GM21447 (cell line): ENCODE measurements at regions not wholly inside any gene's neighbourhood (a gene's known extent, or its start where the extent isn't known, plus 50 kb on each side); places are given as distances from the start of the nearest gene placed in this dataset.

Source experiments
- ATAC-seq: cut with Tn5 transposase; IDR thresholded peaks from one replicate; pipeline ENCODE4 v1.9.1; 2021; ENCODE audit not compliant: unreplicated experiment

GRCh38 chr2:129464631-129465030, 514.8 kb upstream of the RAB6C start:
- no peak for ATAC-seq

GRCh38 chr2:129465045-129465444, 514.4 kb upstream of the RAB6C start:
- ATAC-seq: no peak

DNA sequence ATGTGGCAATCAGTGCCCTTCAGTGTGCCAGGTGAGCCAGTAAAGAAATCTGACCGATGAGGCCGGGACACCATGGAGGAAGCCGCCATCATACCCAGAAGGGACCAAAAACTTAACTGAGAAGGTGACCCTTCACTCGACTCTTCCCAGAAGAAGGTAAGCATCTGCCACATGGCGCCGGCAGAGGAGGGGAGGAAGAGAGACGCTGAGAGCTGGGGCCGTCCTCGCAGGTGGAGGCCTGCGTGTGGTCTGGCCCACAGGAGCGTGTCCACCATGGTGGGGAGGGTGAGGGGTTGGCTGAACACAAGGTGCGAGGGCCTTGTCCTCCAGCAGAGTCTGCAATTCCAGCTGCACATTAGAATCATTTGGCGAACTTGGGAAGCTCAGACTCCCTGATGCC, 513.1 kb upstream of the RAB6C start:
- no peak for ATAC-seq

GRCh38 chr2:129467012-129467779, 512.3 kb upstream of the RAB6C start:
- ATAC-seq: no peak

GRCh38 chr2:129467941-129468340, 511.5 kb upstream of the RAB6C start:
- ATAC-seq: no peak

GRCh38 chr2:129468879-129469278, 510.6 kb upstream of the RAB6C start:
- ATAC-seq: no peak

GRCh38 chr2:129469389-129469788, 510.1 kb upstream of the RAB6C start:
- ATAC-seq: no peak

DNA sequence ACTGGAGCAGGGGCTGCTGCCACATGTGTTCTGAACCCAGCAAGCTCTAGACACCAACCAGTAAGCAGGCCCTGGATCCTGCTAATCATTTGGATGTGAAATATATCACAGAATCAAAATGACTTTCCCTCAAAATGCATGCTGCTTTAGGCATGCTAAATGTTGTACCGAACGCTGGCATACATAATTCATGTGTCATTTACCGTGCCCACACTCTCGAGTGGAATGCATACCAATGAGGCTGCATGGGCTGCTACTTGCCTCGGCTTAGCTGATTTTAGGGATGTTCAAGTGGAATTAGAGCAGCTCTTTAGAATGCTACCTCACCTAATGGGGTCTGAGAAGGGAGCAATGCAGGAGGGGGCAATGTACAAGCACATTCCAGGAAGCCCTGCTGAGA, 509.6 kb upstream of the RAB6C start:
- no peak for ATAC-seq

GRCh38 chr2:129478902-129479517, 500.5 kb upstream of the RAB6C start:
- ATAC-seq: no peak

- ATAC-seq: no peak
Observed at GRCh38 chr2:129479892-129480291, 499.6 kb upstream of the RAB6C start.

DNA sequence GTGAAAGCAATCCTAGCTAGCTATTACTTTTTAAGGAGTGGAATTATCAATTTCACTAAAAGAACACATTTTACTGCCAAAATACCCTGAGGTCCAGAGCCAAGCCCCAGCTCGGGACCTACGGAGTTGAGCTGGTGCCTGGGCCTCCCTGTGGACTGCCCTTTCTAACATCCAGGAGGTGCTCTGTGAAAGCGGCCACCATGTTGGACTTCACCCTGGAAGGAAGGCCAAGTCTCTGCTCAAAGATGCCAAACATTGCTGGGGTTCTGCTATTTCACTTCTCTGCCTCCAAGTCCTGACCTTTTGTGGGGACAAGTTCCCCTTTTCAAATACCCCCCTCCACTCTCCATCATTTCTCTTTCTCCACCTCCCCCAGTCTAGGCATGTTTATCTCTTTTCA, 498.7 kb upstream of the RAB6C start:
- no peak for ATAC-seq

- no peak for ATAC-seq
Observed at GRCh38 chr2:129481306-129482219, 497.9 kb upstream of the RAB6C start.

DNA sequence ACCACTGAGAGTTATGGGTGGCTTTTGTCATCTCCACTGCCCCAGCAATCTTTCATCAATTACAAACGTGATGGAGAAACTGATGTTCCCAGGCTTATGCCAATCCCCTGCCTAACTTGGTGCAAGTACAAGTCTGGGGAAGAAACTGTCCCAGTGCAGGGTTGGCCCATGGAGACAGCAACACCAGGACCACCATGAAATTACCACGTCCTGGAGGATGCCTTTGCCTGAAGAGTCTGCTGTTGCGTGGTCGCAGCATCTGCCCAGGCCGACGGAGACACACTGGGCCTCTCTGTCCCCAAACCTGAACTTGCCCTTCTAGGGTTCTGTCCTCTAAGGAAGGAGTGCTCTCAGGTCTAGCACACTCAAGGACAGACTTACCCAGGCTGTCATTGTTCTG, 496.8 kb upstream of the RAB6C start:
- ATAC-seq: no peak

- peak; percentile 94 for ATAC-seq
Observed at GRCh38 chr2:129483366-129483765, 496.1 kb upstream of the RAB6C start.

DNA sequence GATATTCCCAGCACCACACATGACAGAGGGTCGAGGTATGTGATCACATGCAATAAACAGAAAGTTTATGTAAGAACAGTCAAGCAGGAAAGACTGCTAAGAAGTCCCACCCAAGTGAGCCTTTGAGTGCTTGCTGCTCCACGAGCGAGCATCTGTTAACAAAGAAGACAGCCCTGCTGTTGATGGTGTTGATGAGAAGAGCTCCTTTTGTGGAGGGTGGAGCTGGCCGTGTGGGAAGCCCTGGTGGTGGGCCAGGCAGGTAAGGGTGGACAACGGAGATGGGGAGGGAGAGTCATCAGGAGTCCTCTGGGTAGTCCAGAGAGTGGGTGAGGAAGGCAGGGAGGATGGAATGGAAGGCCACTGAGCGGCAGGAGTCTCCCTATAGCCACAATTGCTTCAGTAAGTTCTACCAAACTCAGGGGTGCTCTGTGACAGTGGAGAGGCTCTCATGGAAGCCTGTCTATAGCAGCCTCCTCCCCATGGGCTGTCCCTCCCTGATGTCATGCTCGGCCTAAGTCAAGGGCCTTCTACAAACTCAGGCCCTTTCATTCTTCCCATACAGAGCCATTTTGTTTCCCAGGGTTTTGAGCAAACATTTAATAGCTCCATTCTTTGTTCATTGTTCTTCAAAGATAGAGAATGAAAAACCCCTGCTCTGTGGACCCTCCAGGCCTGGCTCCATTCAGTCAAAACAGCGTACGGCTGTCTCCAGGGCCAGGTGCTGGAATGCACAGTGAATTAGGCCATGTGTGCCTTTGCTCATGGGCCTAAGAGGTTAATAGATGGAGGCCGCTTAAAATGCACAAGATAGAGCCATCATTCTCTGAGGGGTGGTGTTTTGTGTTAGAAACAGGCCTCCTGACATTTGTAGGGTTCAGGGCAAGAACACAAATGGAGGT, 494.2 kb upstream of the RAB6C start:
- no peak for ATAC-seq

DNA sequence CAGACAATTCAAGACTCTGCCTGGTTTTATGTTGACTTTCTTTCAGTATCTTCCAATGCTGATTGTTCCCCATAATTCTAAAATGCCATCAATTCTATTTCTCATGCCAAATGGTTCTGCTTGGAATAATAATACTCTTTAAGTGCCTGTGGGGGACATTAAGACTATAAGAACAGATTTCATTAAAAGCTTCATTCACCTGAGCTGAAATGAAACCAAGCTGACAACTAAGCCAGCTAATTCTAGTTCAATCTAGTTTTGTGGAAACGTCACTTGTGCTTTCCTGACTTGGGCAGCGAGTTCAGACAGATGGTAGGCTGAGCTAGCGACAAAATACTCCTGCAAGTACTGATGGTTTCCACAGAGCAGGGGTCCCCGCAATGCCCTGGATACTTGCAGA, 491.1 kb upstream of the RAB6C start:
- no peak for ATAC-seq

DNA sequence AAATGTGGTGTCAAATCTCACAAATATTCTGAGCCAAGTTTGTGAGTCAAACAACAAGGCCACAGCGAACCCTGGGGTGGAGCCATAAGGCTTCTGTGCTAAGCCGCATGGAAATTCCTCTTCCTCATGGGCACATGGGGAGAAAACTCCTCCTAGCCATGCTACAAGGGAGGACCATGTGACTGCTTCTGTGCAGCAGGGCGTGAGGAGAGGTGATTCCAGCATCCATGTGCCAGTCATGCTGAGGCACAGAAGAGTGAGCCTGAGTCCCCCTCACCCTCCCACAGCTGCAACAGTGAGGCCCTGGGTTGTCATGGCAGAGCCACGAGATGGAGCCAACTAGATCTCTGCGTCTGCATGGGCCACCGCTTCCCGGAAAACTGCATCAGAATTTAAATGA, 488.8 kb upstream of the RAB6C start:
- no peak for ATAC-seq

DNA sequence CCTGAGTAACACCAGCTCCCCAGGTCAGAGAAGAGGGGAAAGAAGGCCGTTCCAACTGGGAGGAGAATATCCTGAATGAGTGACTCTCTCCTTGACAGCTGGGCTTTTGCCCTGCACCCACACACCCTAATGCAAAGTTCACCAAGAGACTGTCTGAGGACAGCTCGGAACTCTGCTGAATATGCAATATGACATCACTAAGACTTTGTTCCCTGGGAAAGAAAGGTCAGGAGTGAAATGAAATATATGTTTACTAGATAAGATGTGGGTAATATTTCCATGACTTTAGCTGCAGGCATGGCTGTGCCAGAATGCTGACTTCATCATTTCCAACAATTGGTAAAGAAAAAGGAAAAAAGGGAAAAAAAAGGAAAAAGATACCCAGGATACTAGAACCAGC, 488.2 kb upstream of the RAB6C start:
- no peak for ATAC-seq

DNA sequence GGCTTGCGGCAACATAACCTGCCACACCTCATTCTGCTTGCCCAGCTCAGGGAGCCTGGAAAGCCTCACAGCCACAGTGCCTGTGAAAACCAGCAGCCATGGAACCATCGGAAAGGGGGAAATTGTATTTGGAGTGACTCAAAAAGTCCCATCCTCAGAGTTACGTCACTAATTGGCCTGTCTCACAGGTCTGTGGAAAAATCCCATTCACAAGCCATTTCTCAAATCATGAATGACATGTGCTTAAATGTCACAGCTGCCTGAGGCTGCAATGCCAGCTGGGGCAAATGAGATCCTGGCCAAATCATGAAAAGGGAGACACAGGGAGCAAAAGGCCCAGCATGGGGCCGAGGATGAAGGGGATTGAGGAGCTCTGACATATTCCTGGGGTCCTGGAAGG, 486.9 kb upstream of the RAB6C start:
- no peak for ATAC-seq

GRCh38 chr2:129499747-129500146, 479.7 kb upstream of the RAB6C start:
- no peak for ATAC-seq

DNA sequence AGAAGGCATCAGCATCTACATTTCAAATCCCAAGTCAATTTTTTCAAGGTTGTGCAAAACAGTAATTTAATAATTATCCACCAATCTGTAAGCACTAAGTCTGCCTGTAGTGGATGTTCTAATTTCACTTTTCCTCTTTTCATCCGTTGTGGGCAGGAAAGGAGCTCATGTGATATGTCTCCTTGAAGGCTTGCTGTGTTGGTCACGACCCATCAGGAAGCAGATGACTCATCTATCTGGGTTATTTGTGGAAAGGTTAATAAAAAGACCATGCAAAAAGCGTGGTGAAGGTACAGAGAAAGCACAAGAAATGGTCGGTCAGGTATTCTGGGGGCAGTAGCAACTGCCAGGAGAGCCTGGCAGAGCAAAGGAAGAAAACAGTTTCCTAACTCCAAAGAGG, 476.7 kb upstream of the RAB6C start:
- ATAC-seq: no peak
